Renal cortex interstitium (tissue), 11 donors: ENCODE measurements at regions not wholly inside any gene's neighbourhood (a gene's known extent, or its start where the extent isn't known, plus 50 kb on each side); places are given as distances from the start of the nearest gene placed in this dataset.

Source experiments
- DNase-seq, 11 donors: peaks; one replicate each; pipeline ENCODE4 v3.0.0-alpha.2; 2013; ENCODE audit warnings: low read depth in 9 of 11, low spot score in 4 of 11; ENCODE audit errors: extremely low read depth in 1 of 11

GRCh38 chr21:17462276-17462981 is 50.4 kb upstream of the CXADR start:
- no peak for DNase-seq
